Effector memory CD8-positive, alpha-beta T cell (primary cell): ENCODE measurements at regions not wholly inside any gene's neighbourhood (a gene's known extent, or its start where the extent isn't known, plus 50 kb on each side); places are given as distances from the start of the nearest gene placed in this dataset.
"Not testable (repeated sequence)": the region's sequence is repeated elsewhere in the genome, so short reads cannot be mapped to it uniquely, and the experiment has no call there.

Source experiments
- ATAC-seq: fragments of 150-1000 bp; cut with Tn5 transposase; replicated peaks from 2 replicates; pipeline ENCODE4 v1.10.0; 2021; ENCODE audit warnings: mild to moderate bottlenecking, moderate library complexity
- DNase-seq, 3 experiments: peaks; one replicate each; pipeline ENCODE4 v3.0.0; 2021
- H3K27ac Mint-ChIP-seq, 2 donors: one replicate each; pipeline ENCODE4 v1.8.0; 2022; ENCODE audit warnings: mild to moderate bottlenecking in 2 of 2, mixed read lengths in 2 of 2, moderate library complexity in 2 of 2
- H3K27me3 Mint-ChIP-seq, 2 donors: one replicate each; pipeline ENCODE4 v1.8.0; 2022; ENCODE audit warnings: mixed read lengths in 2 of 2
- H3K36me3 Mint-ChIP-seq: one replicate; pipeline ENCODE4 v1.8.0; 2022; ENCODE audit warnings: mild to moderate bottlenecking, moderate library complexity, mixed read lengths; ENCODE audit not compliant: insufficient read depth
- H3K4me1 Mint-ChIP-seq, 2 donors: one replicate each; pipeline ENCODE4 v1.8.0; 2022; ENCODE audit warnings: low read depth in 2 of 2, mixed read lengths in 2 of 2
- H3K4me3 Mint-ChIP-seq, 2 donors: one replicate each; pipeline ENCODE4 v1.8.0; 2022; ENCODE audit warnings: mild to moderate bottlenecking in 2 of 2, mixed read lengths in 2 of 2, moderate library complexity in 2 of 2
- H3K9me3 Mint-ChIP-seq, 2 donors: one replicate each; pipeline ENCODE4 v1.8.0; 2022; ENCODE audit warnings: mixed read lengths in 2 of 2

DNA sequence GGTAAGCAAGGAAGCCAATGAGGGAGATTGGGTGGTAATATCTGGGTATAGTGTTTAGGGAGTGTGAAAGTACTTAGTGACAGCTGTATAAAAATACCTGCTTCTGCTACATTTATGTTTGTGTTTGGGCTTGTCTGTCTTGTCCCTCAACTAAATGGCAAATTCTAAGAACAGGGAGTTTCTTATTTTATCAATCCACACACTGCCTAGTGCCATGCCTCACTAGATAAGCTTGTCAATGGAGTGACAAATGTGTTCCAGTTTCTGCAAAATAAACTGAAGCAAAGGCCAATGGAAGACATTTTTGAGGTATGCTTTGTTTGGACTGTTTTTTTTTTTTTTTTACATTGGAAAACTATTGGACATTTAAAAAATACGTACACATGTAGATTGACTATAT is 418.0 kb downstream of the SH2D1A start:
- Mint-ChIP-seq H3K27me3 (no peaks in the 10 kb centered on the region), H3K27ac (no peak overlapping the region), H3K4me1 (no peaks in the 10 kb centered on the region), H3K36me3 (no peaks in the 10 kb centered on the region), H3K9me3 (no peaks in the 10 kb centered on the region), H3K4me3 (no peak overlapping the region)
- ATAC-seq: no peak
- DNase-seq: no peak

DNA sequence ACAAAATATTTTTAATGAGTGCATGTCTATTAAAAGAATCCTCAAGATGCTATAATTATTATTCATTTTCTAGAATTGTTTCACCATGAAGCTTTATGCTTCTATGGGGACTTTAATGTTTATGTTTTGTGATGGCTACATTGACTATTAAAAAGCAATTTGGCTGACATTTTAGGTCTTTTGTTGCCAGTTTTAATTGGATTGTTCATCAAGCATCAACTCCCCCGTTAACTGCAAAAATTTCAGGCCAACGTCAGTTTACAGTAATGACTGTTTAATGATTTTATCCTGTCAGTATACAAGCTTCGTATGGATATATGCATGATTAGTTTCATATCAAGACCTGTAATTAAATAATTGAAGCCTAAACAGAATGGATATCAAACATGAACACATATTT is 422.8 kb downstream of the SH2D1A start:
- Mint-ChIP-seq H3K4me1 (no peaks in the 10 kb centered on the region), H3K9me3 (no peaks in the 10 kb centered on the region), H3K36me3 (no peaks in the 10 kb centered on the region), H3K27me3 (no peaks in the 10 kb centered on the region), H3K27ac (no peak overlapping the region), H3K4me3 (no peak overlapping the region)
- DNase-seq (no peak), ATAC-seq (no peak)

DNA sequence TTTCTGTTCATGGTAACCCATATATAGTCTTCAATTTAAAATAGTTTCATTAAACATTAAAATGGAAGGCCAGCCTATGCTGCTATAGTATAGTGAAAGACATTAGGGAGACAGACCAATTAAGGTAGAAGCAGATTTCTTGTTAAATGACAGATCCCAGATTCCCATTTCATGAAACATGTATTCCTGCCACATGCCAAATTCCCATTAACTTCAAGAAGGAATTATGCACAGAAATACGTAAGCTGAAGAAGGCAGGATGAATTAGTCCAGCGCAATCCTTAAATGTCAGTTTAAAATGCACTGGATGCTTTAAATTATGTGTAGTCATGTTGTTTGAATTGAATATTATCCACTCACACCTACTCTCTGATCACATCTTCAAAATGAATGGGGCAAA is 424.9 kb downstream of the SH2D1A start:
- no peak for DNase-seq
- Mint-ChIP-seq H3K27me3 (no peaks in the 10 kb centered on the region), H3K4me1 (no peaks in the 10 kb centered on the region), H3K36me3 (no peaks in the 10 kb centered on the region), H3K9me3 (no peaks in the 10 kb centered on the region), H3K4me3 (no peak overlapping the region), H3K27ac (no peak overlapping the region)
- no peak for ATAC-seq

DNA sequence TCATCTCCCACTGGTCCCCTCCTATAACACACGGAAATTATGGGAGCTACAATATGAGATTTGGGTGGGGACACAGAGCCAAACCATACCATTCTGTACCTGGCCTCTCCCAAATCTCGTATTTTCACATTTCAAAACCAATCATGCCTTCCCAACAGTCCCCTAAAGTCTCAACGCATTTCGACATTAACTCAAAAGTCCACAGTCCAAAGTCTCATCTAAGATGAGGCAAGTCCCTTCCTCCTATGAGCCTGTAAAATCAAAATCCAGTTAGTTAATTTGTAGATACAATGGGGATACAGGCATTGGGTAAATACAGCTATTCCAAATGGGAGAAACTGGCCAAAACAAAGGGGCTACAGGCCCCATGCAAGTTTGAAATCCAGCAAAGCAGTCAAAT is 441.9 kb downstream of the SH2D1A start:
- not testable (repeated sequence) for DNase-seq, H3K9me3 Mint-ChIP-seq, H3K27me3 Mint-ChIP-seq, ATAC-seq, H3K4me1 Mint-ChIP-seq, H3K4me3 Mint-ChIP-seq, H3K36me3 Mint-ChIP-seq, H3K27ac Mint-ChIP-seq

DNA sequence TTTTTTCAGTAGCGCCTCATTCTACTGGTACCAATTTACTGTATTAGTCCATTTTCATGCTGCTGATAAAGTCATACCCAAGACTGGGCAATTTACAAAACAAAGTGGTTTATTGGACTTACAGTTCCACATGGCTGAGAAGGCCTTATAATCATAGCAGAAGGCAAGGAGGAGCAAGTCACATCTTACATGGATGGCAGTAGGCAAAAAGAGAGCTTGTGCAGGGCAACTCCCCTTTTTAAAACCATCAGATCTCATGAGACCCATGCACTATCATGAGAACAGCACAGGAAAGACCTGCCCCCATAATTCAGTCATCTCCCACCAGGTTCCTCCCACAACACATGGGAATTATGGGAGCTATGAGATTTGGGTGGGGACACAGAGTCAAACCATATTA is 443.5 kb downstream of the SH2D1A start:
- not testable (repeated sequence) for H3K27me3 Mint-ChIP-seq

DNA sequence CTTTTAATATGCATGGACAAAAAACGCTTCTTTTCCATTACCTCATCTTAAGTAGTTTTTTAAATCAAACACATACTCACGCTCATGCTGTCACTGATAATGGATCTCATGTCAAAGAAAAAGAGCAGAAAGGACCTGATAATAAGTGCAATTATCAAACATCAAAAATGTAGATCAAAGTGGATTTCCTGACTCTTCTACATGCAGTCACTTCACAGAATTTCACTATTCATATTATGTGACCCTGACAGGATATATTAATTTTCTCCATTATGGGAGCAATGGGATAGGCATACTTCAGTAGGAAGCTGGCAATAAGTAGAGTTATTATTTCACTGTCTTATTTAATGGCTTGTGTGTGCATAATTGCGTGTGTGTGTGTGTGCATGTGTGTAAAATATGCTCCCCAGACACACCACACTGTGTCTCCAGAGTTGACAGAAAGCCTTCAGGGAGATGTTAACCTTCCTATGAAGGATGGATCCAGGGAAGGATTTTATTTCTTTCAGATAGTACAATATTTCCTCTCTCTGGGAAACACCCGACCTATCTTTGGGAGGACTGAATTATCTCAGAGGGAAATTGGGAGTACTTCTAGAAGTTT is 445.2 kb downstream of the SH2D1A start:
- Mint-ChIP-seq H3K9me3 (no peaks in the 10 kb centered on the region), H3K27me3 (no peaks in the 10 kb centered on the region), H3K4me1 (no peaks in the 10 kb centered on the region), H3K27ac (no peak overlapping the region), H3K36me3 (no peaks in the 10 kb centered on the region), H3K4me3 (no peak overlapping the region)
- ATAC-seq (no peak), DNase-seq (no peak)

More for the DNA sequence above, 443.5 kb downstream of the SH2D1A start:
- H3K9me3 Mint-ChIP-seq, H3K4me3 Mint-ChIP-seq, DNase-seq, ATAC-seq, H3K4me1 Mint-ChIP-seq, H3K27ac Mint-ChIP-seq, H3K36me3 Mint-ChIP-seq: not testable (repeated sequence)

DNA sequence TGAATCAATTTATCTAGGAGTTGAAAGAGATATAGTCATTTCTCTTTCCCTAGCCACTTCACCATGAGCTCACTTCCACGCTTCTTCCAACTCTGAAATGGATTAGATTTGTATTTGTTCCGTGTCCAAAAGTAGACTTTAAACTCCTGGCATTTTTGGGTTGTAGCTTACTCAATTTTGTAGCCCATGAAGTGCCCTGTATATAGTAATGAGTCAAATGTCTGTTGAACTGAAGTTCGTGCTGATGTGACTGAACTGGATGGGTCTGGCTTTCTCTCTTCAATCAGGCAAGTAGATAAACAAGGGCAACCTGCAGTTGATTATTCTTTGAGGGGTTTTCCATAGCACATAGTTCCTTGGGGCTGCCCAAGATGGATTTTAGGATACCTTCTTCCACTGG is 450.6 kb downstream of the SH2D1A start:
- no peak overlapping the region for H3K27ac Mint-ChIP-seq
- no peaks in the 10 kb centered on the region for H3K27me3 Mint-ChIP-seq
- no peaks in the 10 kb centered on the region for H3K36me3 Mint-ChIP-seq
- H3K4me3 Mint-ChIP-seq: no peak overlapping the region
- DNase-seq (no peak), ATAC-seq (no peak)
- H3K4me1 Mint-ChIP-seq: no peaks in the 10 kb centered on the region
- peaks cover 0 to 6% of the 10 kb centered on the region in 2 donors for H3K9me3 Mint-ChIP-seq

DNA sequence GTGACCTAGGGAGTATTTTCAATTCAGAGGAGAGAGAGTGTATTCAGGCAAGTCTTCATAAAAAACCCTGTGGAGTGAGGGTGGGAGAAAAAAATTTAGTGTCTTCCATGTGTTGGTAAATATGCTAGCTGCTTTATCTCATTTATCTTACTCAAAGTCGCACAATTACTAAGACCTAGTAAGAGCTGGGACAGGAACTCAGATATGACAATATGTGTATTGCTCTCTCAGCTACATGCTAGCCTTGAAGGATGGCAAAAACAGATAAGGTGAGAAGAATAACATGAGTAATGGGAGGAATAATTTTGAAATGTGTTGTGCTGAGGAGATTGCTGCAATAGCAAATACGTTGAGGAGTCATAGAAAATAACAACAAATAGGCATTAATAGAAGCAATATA is 458.6 kb downstream of the SH2D1A start:
- peaks cover 4 to 11% of the 10 kb centered on the region in 2 donors for H3K9me3 Mint-ChIP-seq
- ATAC-seq (no peak), DNase-seq (no peak)
- no peak overlapping the region for H3K27ac Mint-ChIP-seq
- peaks cover 4 to 9% of the 10 kb centered on the region in 2 donors for H3K27me3 Mint-ChIP-seq
- no peaks in the 10 kb centered on the region for H3K4me1 Mint-ChIP-seq
- no peak overlapping the region for H3K4me3 Mint-ChIP-seq
- H3K36me3 Mint-ChIP-seq: no peaks in the 10 kb centered on the region

DNA sequence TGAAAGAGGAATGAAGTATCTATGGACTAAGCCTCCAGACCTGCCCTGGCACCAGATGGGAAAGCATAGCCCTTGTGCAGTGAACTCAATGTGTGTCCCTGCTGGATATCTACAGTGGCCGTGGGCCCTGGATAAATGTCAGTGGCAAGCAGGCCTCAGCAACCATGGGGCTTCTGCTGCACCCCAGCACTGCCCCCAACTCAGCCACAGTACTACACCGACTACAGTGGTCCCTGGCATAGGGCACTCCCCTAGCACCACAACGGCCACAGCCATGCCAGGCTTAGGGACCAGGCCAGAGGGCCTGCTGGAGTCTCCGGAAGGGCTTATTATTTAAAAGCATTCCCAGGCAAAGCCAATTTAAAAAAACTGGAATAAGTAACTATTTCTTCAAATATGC is 459.1 kb downstream of the SH2D1A start:
- Mint-ChIP-seq H3K27ac (no peak overlapping the region), H3K4me1 (no peaks in the 10 kb centered on the region), H3K27me3 (peaks cover 4 to 9% of the 10 kb centered on the region in 2 donors), H3K36me3 (no peaks in the 10 kb centered on the region), H3K9me3 (peaks cover 3 to 11% of the 10 kb centered on the region in 2 donors), H3K4me3 (no peak overlapping the region)
- ATAC-seq: no peak
- DNase-seq: no peak

DNA sequence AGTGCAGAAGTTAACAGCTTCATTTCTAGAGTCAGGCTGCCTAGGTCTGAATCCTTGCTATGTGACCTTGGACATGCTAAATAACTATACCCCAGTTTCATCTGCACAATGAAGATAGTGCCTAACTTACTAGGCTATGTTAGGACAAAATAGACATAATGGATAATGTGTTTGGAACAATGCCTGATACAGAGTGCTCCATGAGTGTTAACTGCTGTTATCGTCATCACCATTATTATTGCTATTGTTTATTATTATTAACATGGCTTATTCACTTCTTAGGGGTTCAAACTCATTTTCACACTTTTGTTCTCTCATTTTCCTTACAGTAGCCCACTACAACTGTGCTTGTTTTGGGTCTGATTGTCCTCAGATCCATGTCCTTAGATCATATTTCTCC is 467.7 kb downstream of the SH2D1A start:
- Mint-ChIP-seq H3K4me3 (no peak overlapping the region), H3K36me3 (no peaks in the 10 kb centered on the region)

DNA sequence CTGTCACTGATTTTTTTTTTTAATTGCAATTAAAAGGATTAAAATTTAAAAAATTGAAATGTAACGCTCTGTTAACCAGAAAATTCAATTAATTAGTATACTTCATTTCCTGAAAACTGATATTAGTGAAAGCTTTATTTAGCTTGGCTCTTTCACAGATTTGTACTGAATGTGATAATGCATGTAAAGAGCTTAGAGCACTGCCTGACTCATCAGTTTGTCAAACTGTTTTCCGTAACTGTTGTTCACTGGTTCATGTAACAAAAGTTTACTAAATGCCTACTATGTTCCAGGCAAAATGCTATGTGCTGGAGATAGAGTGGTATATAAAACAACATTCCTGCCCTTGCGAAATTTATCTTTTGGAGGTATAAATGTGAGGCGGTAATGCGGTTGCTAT is 471.7 kb downstream of the SH2D1A start:
- H3K27ac Mint-ChIP-seq: no peak overlapping the region
- H3K36me3 Mint-ChIP-seq: no peaks in the 10 kb centered on the region

More for the DNA sequence above, 467.7 kb downstream of the SH2D1A start:
- no peaks in the 10 kb centered on the region for H3K27me3 Mint-ChIP-seq
- no peak overlapping the region for H3K27ac Mint-ChIP-seq
- DNase-seq: no peak
- no peaks in the 10 kb centered on the region for H3K4me1 Mint-ChIP-seq
- H3K9me3 Mint-ChIP-seq: no peaks in the 10 kb centered on the region
- no peak for ATAC-seq

DNA sequence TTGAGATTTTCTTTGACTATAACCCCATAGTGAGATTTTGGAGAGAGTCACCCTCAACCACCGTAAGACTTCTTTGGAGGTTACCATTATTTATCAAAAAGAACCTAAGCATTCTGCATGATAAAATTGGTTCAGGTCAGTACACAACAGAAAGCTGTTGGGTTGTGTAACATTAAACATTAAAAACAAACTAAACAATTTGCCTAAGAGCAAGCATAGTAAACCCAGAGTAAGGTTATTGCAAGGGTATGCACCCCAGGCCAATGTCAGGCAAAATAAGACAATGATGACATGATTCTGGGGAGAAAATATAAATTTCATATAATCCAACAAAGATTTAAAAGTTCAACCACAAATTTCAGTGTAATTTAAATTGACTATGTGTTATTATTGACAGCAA is 472.4 kb downstream of the SH2D1A start:
- no peak overlapping the region for H3K27ac Mint-ChIP-seq
- no peaks in the 10 kb centered on the region for H3K9me3 Mint-ChIP-seq
- H3K36me3 Mint-ChIP-seq: no peaks in the 10 kb centered on the region
- no peak overlapping the region for H3K4me3 Mint-ChIP-seq
- peaks cover 0 to 8% of the 10 kb centered on the region in 2 donors for H3K27me3 Mint-ChIP-seq
- H3K4me1 Mint-ChIP-seq: no peaks in the 10 kb centered on the region
- DNase-seq (no peak), ATAC-seq (no peak)

More for the DNA sequence above, 471.7 kb downstream of the SH2D1A start:
- H3K4me1 Mint-ChIP-seq: no peaks in the 10 kb centered on the region
- peaks cover 0 to 8% of the 10 kb centered on the region in 2 donors for H3K27me3 Mint-ChIP-seq
- DNase-seq (no peak), ATAC-seq (no peak)
- H3K9me3 Mint-ChIP-seq: no peaks in the 10 kb centered on the region
- no peak overlapping the region for H3K4me3 Mint-ChIP-seq

DNA sequence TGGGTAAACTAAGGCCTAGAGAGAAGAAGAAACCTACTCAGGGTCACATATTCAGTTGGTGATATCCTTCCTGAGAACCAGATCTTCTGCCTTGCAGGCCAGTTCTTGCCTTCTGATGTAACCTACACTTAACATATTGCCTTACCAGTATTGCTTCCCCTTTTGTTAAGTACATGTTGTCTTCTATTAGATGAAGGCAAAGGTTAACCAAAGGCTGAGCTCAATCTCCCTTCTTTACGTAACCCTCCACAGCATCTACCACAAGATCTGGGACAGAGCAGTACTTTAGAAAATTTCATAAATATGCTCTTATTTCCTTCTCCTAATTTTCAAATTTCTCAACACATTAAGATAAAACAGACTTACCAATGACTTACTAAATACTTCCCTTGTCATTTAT is 474.4 kb downstream of the SH2D1A start:
- Mint-ChIP-seq H3K4me3 (no peak overlapping the region), H3K27ac (no peak overlapping the region), H3K4me1 (no peaks in the 10 kb centered on the region), H3K36me3 (no peaks in the 10 kb centered on the region), H3K27me3 (peaks cover 0 to 8% of the 10 kb centered on the region in 2 donors), H3K9me3 (no peaks in the 10 kb centered on the region)
- ATAC-seq (no peak), DNase-seq (no peak)

DNA sequence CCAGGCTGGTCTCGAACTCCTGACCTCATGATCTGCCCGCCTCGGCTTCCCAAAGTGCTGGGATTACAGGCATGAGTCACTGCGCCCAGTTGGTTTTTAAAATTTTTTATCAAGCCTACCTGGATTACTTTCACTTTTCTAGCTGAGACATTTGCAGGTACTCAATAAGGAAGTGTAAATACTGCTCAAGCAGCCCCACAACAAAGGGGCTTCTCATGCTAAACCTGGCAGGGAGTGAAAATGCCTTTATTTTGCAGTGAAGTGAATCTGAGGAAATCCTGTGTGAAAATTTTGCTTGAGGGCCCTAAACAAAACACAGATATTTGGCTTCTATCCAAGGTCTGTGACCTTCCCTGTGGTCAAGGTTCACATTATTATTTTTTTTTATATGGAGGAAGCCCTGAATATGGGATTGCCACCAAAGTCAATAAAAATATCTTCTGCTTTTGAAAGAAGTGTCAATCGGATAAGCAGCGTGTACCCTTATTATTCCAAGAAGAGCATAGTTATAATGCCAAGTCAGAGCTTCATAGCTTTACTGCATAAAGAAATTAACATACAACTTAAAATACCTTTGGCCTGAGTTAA is 481.0 kb downstream of the SH2D1A start:
- no peak for ATAC-seq
- peaks cover 1 to 7% of the 10 kb centered on the region in 2 donors for H3K4me1 Mint-ChIP-seq
- no peak for DNase-seq
- H3K9me3 Mint-ChIP-seq: no peaks in the 10 kb centered on the region
- H3K27me3 Mint-ChIP-seq: no peaks in the 10 kb centered on the region
- no peak overlapping the region for H3K4me3 Mint-ChIP-seq
- H3K27ac Mint-ChIP-seq: no peak overlapping the region
- no peaks in the 10 kb centered on the region for H3K36me3 Mint-ChIP-seq
